Upper lobe of left lung (tissue), 4 donors: ENCODE measurements at regions not wholly inside any gene's neighbourhood (a gene's known extent, or its start where the extent isn't known, plus 50 kb on each side); places are given as distances from the start of the nearest gene placed in this dataset.

Experiments
- CTCF ChIP-seq, 6 experiments: fragments of 450-650 bp in 4 of 6; fragments of 200-600 bp in 2 of 6; sonication (generic) in 2 of 6; IDR thresholded peaks; one replicate each; pipeline ENCODE4 v1.5.1; 2016 to 2019; ENCODE audit warnings: antibody characterized with exemption in 6 of 6
- EP300 ChIP-seq, 4 donors: sonication (generic); formaldehyde crosslinking; IDR thresholded peaks; one replicate each; pipeline ENCODE4 v1.5.1; 2017; ENCODE audit warnings: antibody characterized with exemption in 4 of 4, control low read depth in 2 of 4
- POLR2AphosphoS5 ChIP-seq, 2 donors: sonication (generic); formaldehyde crosslinking; IDR thresholded peaks; one replicate each; pipeline ENCODE4 v1.5.1; 2017; ENCODE audit warnings: antibody characterized with exemption in 2 of 2

DNA sequence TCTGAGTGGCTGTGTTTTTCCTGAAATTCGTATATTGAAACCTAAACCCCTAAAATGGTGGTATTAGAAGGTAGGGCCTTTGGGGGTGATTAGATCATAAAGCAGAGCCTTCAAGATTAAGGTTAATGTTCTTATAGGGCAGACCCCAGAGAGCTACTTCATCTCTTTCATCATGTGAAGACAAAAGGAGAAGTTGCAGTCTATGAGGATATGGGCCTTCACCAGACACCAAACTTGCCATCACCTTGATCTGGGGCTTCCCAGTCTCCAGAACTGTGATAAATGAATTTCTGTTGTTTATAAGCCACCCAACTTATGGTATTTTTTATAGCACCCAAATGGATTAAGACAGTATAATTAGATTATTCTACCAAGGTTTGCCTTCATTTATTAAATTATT, 275.0 kb upstream of the ATP2B1 start:
- TF ChIP-seq CTCF (IDR thresholded peaks at IDR 0.05): no peak
- TF ChIP-seq POLR2AphosphoS5 (IDR thresholded peaks at IDR 0.05): no peak
- no peak for TF ChIP-seq EP300 (IDR thresholded peaks at IDR 0.05)
